SU-DHL-6 (cell line): ENCODE measurements at regions not wholly inside any gene's neighbourhood (a gene's known extent, or its start where the extent isn't known, plus 50 kb on each side); places are given as distances from the start of the nearest gene placed in this dataset.

Source experiments
- H2AFZ ChIP-seq: fragments of 200-600 bp; sonication (generic); 2 replicates; pipeline ENCODE4 v1.6.1; 2014; ENCODE audit warnings: low read depth, mild to moderate bottlenecking, moderate library complexity, mixed read lengths, antibody characterized with exemption, low read length; ENCODE audit not compliant: severe bottlenecking
- H3F3A ChIP-seq: fragments of 200-600 bp; shearing (Covaris generic); 2 replicates; pipeline ENCODE4 v1.6.0; 2016; ENCODE audit warnings: antibody characterized with exemption, mild to moderate bottlenecking; ENCODE audit not compliant: insufficient read depth
- H3K27ac ChIP-seq: fragments of 200-600 bp; sonication (generic); 2 replicates; pipeline ENCODE4 v1.5.1; 2016; ENCODE audit warnings: low read depth, mild to moderate bottlenecking, low read length, moderate library complexity, mixed read lengths
- H3K27me3 ChIP-seq: fragments of 200-600 bp; sonication (generic), shearing (Covaris generic); 2 replicates; pipeline ENCODE4 v1.6.0; 2014; ENCODE audit warnings: mild to moderate bottlenecking, low read length
- H3K36me3 ChIP-seq: fragments of 200-600 bp; sonication (generic); 2 replicates; pipeline ENCODE4 v1.6.1; 2014; ENCODE audit warnings: mild to moderate bottlenecking, low read length, mixed read lengths
- H3K4me2 ChIP-seq: fragments of 300-600, 200-600 bp; shearing (Covaris generic), sonication (generic); 2 replicates; pipeline ENCODE4 v1.6.0; 2014; ENCODE audit warnings: low read length, low read depth, mild to moderate bottlenecking; ENCODE audit not compliant: poor library complexity, severe bottlenecking
- H3K4me3 ChIP-seq: fragments of 200-600 bp; sonication (generic); 2 replicates; pipeline ENCODE4 v1.5.1; 2014; ENCODE audit warnings: antibody characterized with exemption, low read length, mild to moderate bottlenecking, mixed read lengths; ENCODE audit not compliant: insufficient read depth, poor library complexity, severe bottlenecking
- H3K79me2 ChIP-seq: fragments of 200-600 bp; sonication (generic); 2 replicates; pipeline ENCODE4 v1.6.1; 2014; ENCODE audit warnings: mild to moderate bottlenecking, low read length, moderate library complexity; ENCODE audit not compliant: insufficient read depth
- H3K9ac ChIP-seq: fragments of 200-600 bp; sonication (generic); 2 replicates; pipeline ENCODE4 v1.7.0; 2014; ENCODE audit warnings: mild to moderate bottlenecking, low read length
- H3K9me2 ChIP-seq: fragments of 200-600 bp; sonication (generic); replicated peaks from 2 replicates; pipeline ENCODE4 v1.6.1; 2014; ENCODE audit warnings: low read length; ENCODE audit not compliant: insufficient read depth
- H3K9me3 ChIP-seq: fragments of 200-600 bp; sonication (generic); 2 replicates; pipeline ENCODE4 v1.6.1; 2014; ENCODE audit warnings: low read length, mixed read lengths; ENCODE audit not compliant: insufficient read depth
- H4K20me1 ChIP-seq: fragments of 200-600 bp; sonication (generic); 2 replicates; pipeline ENCODE4 v1.6.1; 2014; ENCODE audit warnings: low read depth, mild to moderate bottlenecking, antibody characterized with exemption, low read length, moderate library complexity, mixed read lengths
- EZH2phosphoT487 ChIP-seq: fragments of 200-600 bp; sonication (generic), shearing (Covaris generic); conservative IDR thresholded peaks from 2 replicates; pipeline ENCODE4 v1.6.1; 2018; ENCODE audit warnings: mild to moderate bottlenecking, antibody characterized with exemption, low read length, moderate library complexity, mixed read lengths
- TF ChIP-seq, protein P1 (sequence below): fragments of 200-600 bp; sonication (generic); IDR thresholded peaks from one replicate; pipeline ENCODE4 v1.5.1; 2017; ENCODE audit warnings: antibody characterized with exemption, mild to moderate bottlenecking, low read length, moderate library complexity; ENCODE audit not compliant: insufficient read depth, poor library complexity, severe bottlenecking

DNA sequence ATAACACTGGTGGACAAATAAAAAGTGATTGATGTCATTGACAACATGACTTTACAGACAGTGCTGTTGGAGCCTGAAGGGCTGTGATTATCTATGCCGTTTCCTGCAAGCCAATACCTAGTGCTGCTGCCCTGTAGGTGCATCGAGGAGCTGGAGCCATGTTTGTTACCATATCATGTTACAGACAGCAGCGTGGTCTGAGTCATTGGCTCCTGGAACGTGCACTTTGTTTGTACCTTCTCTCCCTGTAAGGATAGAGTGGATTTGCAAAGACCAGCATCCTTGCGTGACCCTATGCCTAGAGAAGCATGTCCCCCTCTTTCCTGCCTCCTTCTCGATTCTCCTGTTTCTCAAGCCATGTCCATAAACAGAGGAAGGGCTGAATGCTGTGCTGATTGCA, 597.2 kb downstream of the TYW1 start:
- Histone ChIP-seq H2AFZ (no peak overlapping the region), H3K36me3 (no peaks in the 10 kb centered on the region), H3F3A (no peaks in the 10 kb centered on the region), H3K27me3 (no peaks in the 10 kb centered on the region), H3K9me2 (0 out of 2 replicates have a peak, but pooled peaks cover 6% of the 10 kb centered on the region), H3K4me3 (no peak overlapping the region), H3K9ac (no peak overlapping the region), H3K27ac (no peak overlapping the region), H3K79me2 (no peaks in the 10 kb centered on the region), H3K9me3 (no peaks in the 10 kb centered on the region), H4K20me1 (no peaks in the 10 kb centered on the region), H3K4me2 (no peak overlapping the region)
- TF ChIP-seq EZH2phosphoT487: no peak
- TF ChIP-seq, protein P1, sequence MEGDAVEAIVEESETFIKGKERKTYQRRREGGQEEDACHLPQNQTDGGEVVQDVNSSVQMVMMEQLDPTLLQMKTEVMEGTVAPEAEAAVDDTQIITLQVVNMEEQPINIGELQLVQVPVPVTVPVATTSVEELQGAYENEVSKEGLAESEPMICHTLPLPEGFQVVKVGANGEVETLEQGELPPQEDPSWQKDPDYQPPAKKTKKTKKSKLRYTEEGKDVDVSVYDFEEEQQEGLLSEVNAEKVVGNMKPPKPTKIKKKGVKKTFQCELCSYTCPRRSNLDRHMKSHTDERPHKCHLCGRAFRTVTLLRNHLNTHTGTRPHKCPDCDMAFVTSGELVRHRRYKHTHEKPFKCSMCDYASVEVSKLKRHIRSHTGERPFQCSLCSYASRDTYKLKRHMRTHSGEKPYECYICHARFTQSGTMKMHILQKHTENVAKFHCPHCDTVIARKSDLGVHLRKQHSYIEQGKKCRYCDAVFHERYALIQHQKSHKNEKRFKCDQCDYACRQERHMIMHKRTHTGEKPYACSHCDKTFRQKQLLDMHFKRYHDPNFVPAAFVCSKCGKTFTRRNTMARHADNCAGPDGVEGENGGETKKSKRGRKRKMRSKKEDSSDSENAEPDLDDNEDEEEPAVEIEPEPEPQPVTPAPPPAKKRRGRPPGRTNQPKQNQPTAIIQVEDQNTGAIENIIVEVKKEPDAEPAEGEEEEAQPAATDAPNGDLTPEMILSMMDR: no peak

DNA sequence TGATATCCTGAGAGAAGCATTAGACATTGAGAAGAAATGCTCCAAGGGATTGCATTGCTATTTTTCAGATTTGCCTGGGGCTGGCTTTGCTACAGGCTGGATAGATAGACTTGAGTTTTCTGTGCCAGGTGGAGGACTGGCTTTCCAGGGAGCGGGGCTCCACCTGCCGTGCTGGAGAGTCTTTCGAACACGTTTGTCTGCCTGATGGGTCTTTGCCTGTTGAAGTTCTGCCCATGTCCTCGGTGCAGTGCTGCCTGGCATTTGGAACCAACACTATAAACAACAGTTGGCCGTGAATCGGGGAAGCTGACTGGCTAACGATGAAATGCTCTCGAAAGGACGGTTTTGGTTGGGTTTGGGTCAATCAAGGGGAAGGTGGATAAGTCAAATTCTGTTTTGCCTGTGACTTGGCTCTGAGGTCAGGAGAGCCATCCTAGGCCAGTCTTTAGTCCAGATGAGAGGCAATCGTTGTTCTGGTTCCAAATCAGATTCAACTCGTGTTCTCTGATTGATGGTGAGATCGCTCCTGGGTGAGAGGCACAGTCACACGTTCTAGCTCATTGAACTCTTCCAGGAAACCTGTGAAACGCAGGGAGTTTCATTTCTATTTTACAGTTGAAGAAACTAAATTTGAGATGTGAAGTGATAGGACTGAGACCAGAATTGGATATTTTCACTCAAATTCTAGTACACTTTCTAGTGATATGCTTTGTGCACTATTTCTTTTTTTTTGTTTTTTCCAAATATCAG, 599.0 kb downstream of the TYW1 start:
- Histone ChIP-seq H4K20me1 (no peaks in the 10 kb centered on the region), H3K36me3 (no peaks in the 10 kb centered on the region), H3K9me3 (no peaks in the 10 kb centered on the region), H3K4me3 (no peak overlapping the region), H3K27ac (no peak overlapping the region), H3K9me2 (0 out of 2 replicates have a peak, but pooled peaks cover 6% of the 10 kb centered on the region), H3K79me2 (no peaks in the 10 kb centered on the region), H2AFZ (no peak overlapping the region), H3K27me3 (no peaks in the 10 kb centered on the region), H3K9ac (no peak overlapping the region), H3F3A (no peaks in the 10 kb centered on the region), H3K4me2 (no peak overlapping the region)
- TF ChIP-seq, protein P1: no peak
- TF ChIP-seq EZH2phosphoT487: no peak

DNA sequence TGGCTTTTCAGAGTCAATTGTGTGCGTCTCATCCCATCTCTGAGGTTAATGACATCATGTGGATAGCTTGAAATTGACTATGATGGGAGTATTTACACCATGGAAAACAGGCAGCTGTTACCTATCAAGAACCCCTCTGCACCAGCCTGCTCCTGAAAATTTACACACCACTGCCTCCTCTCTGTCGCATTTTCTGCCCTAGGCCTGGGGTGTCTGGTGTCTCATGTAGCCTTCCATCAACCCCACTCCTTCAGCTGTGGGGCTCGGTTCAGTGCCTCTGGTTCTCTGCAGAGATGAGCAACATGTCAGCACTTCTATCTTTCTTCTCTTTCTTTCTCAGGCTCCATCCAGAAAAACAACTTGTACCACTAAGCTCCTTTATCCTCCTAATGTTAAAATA, 600.5 kb downstream of the TYW1 start:
- 0 out of 2 replicates have a peak, but pooled peaks cover 6% of the 10 kb centered on the region for H3K9me2 ChIP-seq
- H3K4me3 ChIP-seq: no peak overlapping the region
- no peak overlapping the region for H3K27ac ChIP-seq
- H3K9me3 ChIP-seq: no peaks in the 10 kb centered on the region
- no peaks in the 10 kb centered on the region for H3K36me3 ChIP-seq
- H3F3A ChIP-seq: no peaks in the 10 kb centered on the region
- H2AFZ ChIP-seq: no peak overlapping the region
- TF ChIP-seq EZH2phosphoT487: no peak
- TF ChIP-seq, protein P1: no peak
- H3K4me2 ChIP-seq: no peak overlapping the region
- no peaks in the 10 kb centered on the region for H3K79me2 ChIP-seq
- H3K27me3 ChIP-seq: no peaks in the 10 kb centered on the region
- H3K9ac ChIP-seq: no peak overlapping the region
- no peaks in the 10 kb centered on the region for H4K20me1 ChIP-seq
